Pancreas (tissue), 10 donors: ENCODE measurements at regions not wholly inside any gene's neighbourhood (a gene's known extent, or its start where the extent isn't known, plus 50 kb on each side); places are given as distances from the start of the nearest gene placed in this dataset.
A peak's percentile ranks its signal among the peaks of the same experiment; 100 is the strongest.

Experiments used
- ATAC-seq, 4 donors: fragments of 200-7000 bp; cut with Tn5 transposase; one replicate each; pipeline versions ENCODE4 v1.8.0 to v1.9.1; 2020; ENCODE audit warnings: mild to moderate bottlenecking in 4 of 4, moderate library complexity in 4 of 4
- DNase-seq, 6 donors: peaks; one replicate each; pipeline ENCODE4 v3.0.0-alpha.2; 2020
- FAIRE-seq: peaks from 2 replicates; lab custom pipeline; 2012; peaks lifted over from hg19 to GRCh38; lab: Jason Lieb, UNC
- H3K27ac ChIP-seq, 4 donors: fragments of 200-600 bp; sonication (generic); 1 replicate in 3 of 4; 2 replicates in 1 of 4; pipeline versions ENCODE4 v1.5.0 to v1.8.0; 2020
- H3K27me3 ChIP-seq, 4 donors: fragments of 200-600 bp; one replicate each; pipeline ENCODE4 v1.8.0; 2021
- H3K36me3 ChIP-seq, 3 donors: fragments of 200-600 bp; sonication (generic) in 1 of 3; one replicate each; pipeline versions ENCODE4 v1.5.0 to v1.8.0; 2020 to 2021
- H3K4me1 ChIP-seq, 3 donors: fragments of 200-600 bp; one replicate each; pipeline ENCODE4 v1.8.0; 2021
- H3K4me3 ChIP-seq, 4 donors: fragments of 200-600 bp; sonication (generic) in 2 of 4; one replicate each; pipeline versions ENCODE4 v1.5.0 to v1.8.0; 2020 to 2021
- H3K9me3 ChIP-seq, 4 donors: fragments of 200-600 bp; one replicate each; pipeline ENCODE4 v1.8.0; 2021
- CTCF ChIP-seq, 4 donors: fragments of 200-600 bp; sonication (generic) in 3 of 4; IDR thresholded peaks; one replicate each; pipeline versions ENCODE4 v1.5.0 to v1.8.0; 2021; ENCODE audit warnings: antibody characterized with exemption in 4 of 4
- WGBS, 2 donors: extraction: QIAGEN DNeasy Blood & Tissue Kit; methylation state at CpG; one replicate each; pipeline ENCODE4 v1.1.7; 2013; 5-methylcytosine and 5-hydroxymethylcytosine counted together
- intact Hi-C, 3 donors: fragments of 100-400 bp; cut with DNase I; formaldehyde crosslinking; loops; one replicate each; pipeline versions ENCODE4 v1.11.1 to v1.14.2; 2022
- donor health status: healthy with polysubstance abuse.
- donor health status: DM: no; HTN: no; CAD: no; lungs with moderate emphysema.
- donor health status: DM: no; HTN: no; CAD: no.
- donor health status: control.
- donor health status: control.
- donor health status: Bipolar disorder and iron deficiency.
- donor health status: DM: yes; HTN: yes; CAD: no.
- donor health status: DM: no; HTN: no; CAD: no.
- donor health status: DM: no; HTN: no; CAD: no.
- donor health status: DM: yes; HTN: yes; CAD: no.

- ATAC-seq (peak; percentile 66 to 82 (median 76)), FAIRE-seq (no peak), DNase-seq (no peak)
- peak overlapping the region in 3 of 4 donors; percentile 1 to 82 (median 62) for H3K27ac ChIP-seq
- 7 to 19% methylated on average over 2 of the region's 2 CpGs for WGBS, 2 donors
- H3K9me3 ChIP-seq, result no peaks in the 10 kb centered on the region
- peaks cover 0 to 13% (median 5%) of the 10 kb centered on the region in 3 donors for H3K4me1 ChIP-seq
- H3K27me3 ChIP-seq, result no peaks in the 10 kb centered on the region
- TF ChIP-seq CTCF (IDR thresholded peaks at IDR 0.05), result no peak
- intact Hi-C loops, result no loop called here
- no peaks in the 10 kb centered on the region for H3K36me3 ChIP-seq
- H3K4me3 ChIP-seq, result no peak overlapping the region
Observed at GRCh38 chr13:59607780-59608233, 555.9 kb downstream of the DIAPH3 start.

- TF ChIP-seq CTCF (IDR thresholded peaks at IDR 0.05), result no peak
Observed at GRCh38 chr13:59609421-59609820, 554.3 kb downstream of the DIAPH3 start.

More at GRCh38 chr13:59609421-59609820, 554.3 kb downstream of the DIAPH3 start:
- peaks cover 0 to 13% (median 5%) of the 10 kb centered on the region in 3 donors for H3K4me1 ChIP-seq
- H3K27ac ChIP-seq, result no peak overlapping the region
- no peak for FAIRE-seq
- intact Hi-C loops, result no loop called here
- no peak overlapping the region for H3K4me3 ChIP-seq
- no peaks in the 10 kb centered on the region for H3K9me3 ChIP-seq
- H3K36me3 ChIP-seq, result no peaks in the 10 kb centered on the region
- no peak for DNase-seq
- no peak for ATAC-seq
- no peaks in the 10 kb centered on the region for H3K27me3 ChIP-seq
